IMR-90 (cell line): ENCODE measurements at regions not wholly inside any gene's neighbourhood (a gene's known extent, or its start where the extent isn't known, plus 50 kb on each side); places are given as distances from the start of the nearest gene placed in this dataset.

Experiments
- ATAC-seq: fragments of 200-7000 bp; cut with Tn5 transposase; 2 replicates; pipeline ENCODE4 v1.9.1; 2020; ENCODE audit warnings: low read depth, mild to moderate bottlenecking, moderate library complexity
- BruUV-seq: library from RNA; stranded (reverse); fragments of 400-500 nt; replicated peaks from 2 replicates; lab custom pipeline; 2021; lab: Mats Ljungman, UMichigan
- CTCF ChIA-PET: fragments of 300-600 bp; formaldehyde crosslinking; extraction: SDS; loops from one replicate; lab custom pipeline; 2021; ENCODE audit warnings: antibody characterized with exemption; lab: Yijun Ruan, JAX
- POLR2A ChIA-PET: fragments of 300-600 bp; sonication (Branson Sonifier 250); formaldehyde crosslinking; loops from one replicate; lab custom pipeline; 2022; ENCODE audit warnings: antibody characterized with exemption; ENCODE audit not compliant: unreplicated experiment; lab: Charles Lee
- DNase-seq: peaks from one replicate; pipeline ENCODE4 v3.0.0; 2013
- H2AFZ ChIP-seq: replicated peaks from 2 replicates; pipeline ENCODE3; 2013; ENCODE audit warnings: low read length, mild to moderate bottlenecking; ENCODE audit not compliant: poor library complexity
- H2AK5ac ChIP-seq: 2 replicates; pipeline ENCODE4 v1.6.1; 2013; ENCODE audit warnings: low read depth, low read length, inconsistent platforms
- H2AK9ac ChIP-seq: replicated peaks from 2 replicates; pipeline ENCODE3; 2013; ENCODE audit warnings: mild to moderate bottlenecking, low read depth, low read length, moderate library complexity; ENCODE audit not compliant: poor library complexity
- H2BK120ac ChIP-seq: 2 replicates; pipeline ENCODE4 v1.6.1; 2013; ENCODE audit warnings: low read depth, low read length, inconsistent platforms
- H2BK15ac ChIP-seq: 3 replicates; pipeline ENCODE4 v1.6.1; 2013; ENCODE audit warnings: low read depth, low read length, inconsistent platforms
- H2BK20ac ChIP-seq: 2 replicates; pipeline ENCODE4 v1.6.1; 2013; ENCODE audit warnings: low read depth, mild to moderate bottlenecking, inconsistent platforms, low read length, moderate library complexity
- H2BK5ac ChIP-seq: 2 replicates; pipeline ENCODE4 v1.6.1; 2013; ENCODE audit warnings: mild to moderate bottlenecking, low read depth, low read length, inconsistent platforms; ENCODE audit not compliant: poor library complexity, severe bottlenecking
- H3K14ac ChIP-seq: replicated peaks from 2 replicates; pipeline ENCODE4 v1.6.1; 2013; ENCODE audit warnings: low read depth, low read length, inconsistent platforms
- H3K18ac ChIP-seq: 2 replicates; pipeline ENCODE4 v1.6.1; 2013; ENCODE audit warnings: low read depth, low read length, control low read depth
- H3K23ac ChIP-seq: 2 replicates; pipeline ENCODE4 v1.6.1; 2013; ENCODE audit warnings: low read depth, low read length, inconsistent platforms
- H3K27ac ChIP-seq: 2 replicates; pipeline ENCODE4 v1.5.1; 2013; ENCODE audit warnings: mild to moderate bottlenecking, control low read depth, low read length; ENCODE audit not compliant: insufficient read depth
- H3K27me3 ChIP-seq: 2 replicates; pipeline ENCODE4 v1.6.1; 2013; ENCODE audit warnings: low read length; ENCODE audit not compliant: control insufficient read depth, insufficient read depth
- H3K36me3 ChIP-seq: 2 replicates; pipeline ENCODE4 v1.6.1; 2013; ENCODE audit warnings: low read length, mixed read lengths; ENCODE audit not compliant: control insufficient read depth, insufficient read depth
- H3K4ac ChIP-seq: 2 replicates; pipeline ENCODE4 v1.6.1; 2013; ENCODE audit warnings: low read depth, low read length, inconsistent platforms
- H3K4me1 ChIP-seq: 2 replicates; pipeline ENCODE4 v1.6.1; 2013; ENCODE audit warnings: low read length, mixed read lengths; ENCODE audit not compliant: control insufficient read depth, insufficient read depth
- H3K4me2 ChIP-seq: 2 replicates; pipeline ENCODE4 v1.6.1; 2013; ENCODE audit warnings: low read depth, mild to moderate bottlenecking, control low read depth, low read length, moderate library complexity
- H3K4me3 ChIP-seq: 2 replicates; pipeline ENCODE4 v1.5.1; 2013; ENCODE audit warnings: low read depth, mild to moderate bottlenecking, control low read depth, low read length, moderate library complexity; ENCODE audit not compliant: insufficient read depth
- H3K56ac ChIP-seq: 2 replicates; pipeline ENCODE4 v1.6.1; 2013; ENCODE audit warnings: low read length, inconsistent platforms; ENCODE audit not compliant: insufficient read depth; ENCODE audit errors: extremely low read depth
- H3K79me1 ChIP-seq, 2 experiments: 2 replicates each; pipeline ENCODE4 v1.6.1; 2013; ENCODE audit warnings: low read length in 2 of 2, inconsistent platforms in 1 of 2, low read depth in 1 of 2
- H3K9ac ChIP-seq: 2 replicates; pipeline ENCODE4 v1.6.1; 2013; ENCODE audit warnings: low read depth, low read length, control low read depth
- H3K9me1 ChIP-seq: 2 replicates; pipeline ENCODE4 v1.6.1; 2013; ENCODE audit warnings: low read length, inconsistent platforms; ENCODE audit not compliant: insufficient read depth
- H3K9me3 ChIP-seq: 2 replicates; pipeline ENCODE4 v1.6.1; 2013; ENCODE audit warnings: low read length; ENCODE audit not compliant: control insufficient read depth, insufficient read depth
- H4K20me1 ChIP-seq: 2 replicates; pipeline ENCODE4 v1.6.1; 2013; ENCODE audit warnings: low read length, inconsistent platforms; ENCODE audit not compliant: insufficient read depth
- H4K5ac ChIP-seq: 2 replicates; pipeline ENCODE4 v1.6.1; 2013; ENCODE audit warnings: mild to moderate bottlenecking, low read depth, low read length, control low read depth
- H4K8ac ChIP-seq, 2 experiments: 2 replicates each; pipeline ENCODE4 v1.6.1; 2013; ENCODE audit warnings: low read depth in 2 of 2, low read length in 2 of 2, control low read depth in 1 of 2, inconsistent platforms in 1 of 2
- H4K91ac ChIP-seq: 2 replicates; pipeline ENCODE4 v1.6.1; 2013; ENCODE audit warnings: low read depth, low read length, inconsistent platforms; ENCODE audit not compliant: insufficient read depth
- MXI1 ChIP-seq: IDR thresholded peaks from 2 replicates; pipeline ENCODE4 v1.6.1; 2012; ENCODE audit warnings: low read depth, mild to moderate bottlenecking, low read length, moderate library complexity, borderline replicate concordance
- WGBS, 2 experiments: methylation state at CpG; one replicate each; pipeline versions ENCODE4 v1.1.5 to v1.1.7; 2013; ENCODE audit warnings: missing lambda C conversion rate in 2 of 2; ENCODE audit not compliant: insufficient read length in 1 of 2; ENCODE audit errors: extremely low coverage in 2 of 2; 5-methylcytosine and 5-hydroxymethylcytosine counted together
- dilution Hi-C: fragments of 300-500 bp; cut with HindIII; formaldehyde crosslinking; loops from one replicate; pipeline ENCODE4 v1.14.3; 2018; ENCODE audit warnings: low sequenced_read_pairs; ENCODE audit not compliant: unreplicated experiment
- in situ Hi-C: fragments of 300-500 bp; cut with MboI; formaldehyde crosslinking; loops from 3 replicates; pipeline ENCODE4 v1.14.3; 2019; ENCODE audit warnings: low sequenced_read_pairs, inconsistent platforms, mixed read lengths
- intact Hi-C: fragments of 100-400 bp; cut with micrococcal nuclease; formaldehyde crosslinking; loops from 2 replicates; pipeline ENCODE4 v1.10.0; 2022

DNA sequence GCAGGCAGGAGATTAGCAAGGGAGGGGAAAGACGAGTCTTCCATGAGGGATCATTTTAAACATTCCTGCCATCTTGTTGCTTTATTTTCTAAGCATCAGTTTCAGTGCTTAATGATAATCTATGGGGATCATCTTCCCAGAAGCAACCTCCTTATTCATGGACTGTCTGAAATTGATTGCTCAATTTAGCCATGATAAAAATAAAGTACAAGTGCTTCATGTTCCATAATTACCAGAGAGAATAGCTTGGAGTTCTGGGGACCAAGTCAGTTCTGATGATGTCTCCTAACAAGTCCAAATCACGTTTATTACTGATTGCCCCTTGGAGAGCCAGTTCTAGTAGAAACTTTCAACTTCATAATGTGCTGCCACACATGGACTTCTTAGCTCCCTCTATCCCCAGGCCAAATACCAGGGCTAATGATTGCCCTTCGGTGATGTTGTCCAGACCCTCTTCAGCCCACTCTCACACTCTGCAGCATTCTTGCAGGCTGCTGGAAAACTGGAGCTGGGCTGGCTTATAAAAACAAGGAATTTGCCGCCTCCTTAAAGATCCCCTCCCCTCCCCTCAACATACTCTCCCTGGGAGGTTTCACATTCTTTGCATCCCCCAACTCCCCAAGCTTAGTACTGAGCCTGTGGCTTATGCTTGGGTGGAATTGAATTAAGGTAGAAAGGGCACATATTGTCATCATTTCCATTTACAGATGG, 222.1 kb upstream of the ADAMTS9 start:
- no peak overlapping the region for H3K9ac ChIP-seq

More for the DNA sequence above, 222.1 kb upstream of the ADAMTS9 start:
- Histone ChIP-seq H2BK5ac (no peak overlapping the region), H3K79me1 (no peaks in the 10 kb centered on the region), H3K36me3 (no peaks in the 10 kb centered on the region), H3K27ac (no peak overlapping the region), H3K4me2 (no peak overlapping the region), H3K9me1 (no peaks in the 10 kb centered on the region), H2BK120ac (no peak overlapping the region), H2BK15ac (no peak overlapping the region), H3K18ac (no peak overlapping the region), H3K4me1 (0 out of 2 replicates have a peak, but pooled peaks cover 2% of the 10 kb centered on the region), H3K14ac (no peak overlapping the region), H3K56ac (no peak overlapping the region), H3K23ac (no peak overlapping the region), H3K4ac (no peak overlapping the region), H3K27me3 (no peaks in the 10 kb centered on the region), H4K5ac (no peak overlapping the region), H4K91ac (no peak overlapping the region), H2AK5ac (no peak overlapping the region), H2AFZ (no peak overlapping the region), H3K9me3 (no peaks in the 10 kb centered on the region), H2BK20ac (no peak overlapping the region), H2AK9ac (no peak overlapping the region), H3K4me3 (no peak overlapping the region), H4K8ac (no peak overlapping the region), H4K20me1 (no peaks in the 10 kb centered on the region)
- ATAC-seq, result no peak
- ChIA-PET POLR2A (no interaction called here), CTCF (no interaction called here)
- in situ Hi-C loops, result no loop called here
- no peak for TF ChIP-seq MXI1
- no TSS peak for BruUV-seq
- intact Hi-C loops, result no loop called here
- WGBS, 2 experiments, result no CpG with 5 or more reads among the region's 4 CpGs
- DNase-seq, result no peak
- dilution Hi-C loops, result no loop called here
